Activated CD4-positive, alpha-beta T cell treated with anti-CD3 and anti-CD28 coated beads, Interleukin-10, Interleukin-2, amounts not matched to agents 100 ng/mL and 50 ng/mL, durations not matched to agents 16 hours and 8 hours (primary cell): ENCODE measurements at regions not wholly inside any gene's neighbourhood (a gene's known extent, or its start where the extent isn't known, plus 50 kb on each side); places are given as distances from the start of the nearest gene placed in this dataset.
"Not testable (repeated sequence)": the region's sequence is repeated elsewhere in the genome, so short reads cannot be mapped to it uniquely, and the experiment has no call there.

Experiments used
- DNase-seq: peaks from one replicate; pipeline ENCODE4 v3.0.0-alpha.2; 2020

- DNase-seq, result no peak
Measured at GRCh38 chr14:51351997-51352396, 112.0 kb downstream of the TMX1 start.

GRCh38 chr14:51353901-51354300, 113.9 kb downstream of the TMX1 start:
- no peak for DNase-seq

- no peak for DNase-seq
Measured at GRCh38 chr14:51354846-51355245, 114.8 kb downstream of the TMX1 start.

GRCh38 chr14:51356381-51356780, 116.3 kb downstream of the TMX1 start:
- no peak for DNase-seq

GRCh38 chr14:51357250-51357649, 117.2 kb downstream of the TMX1 start:
- DNase-seq, result no peak

GRCh38 chr14:51360592-51360991, 120.5 kb downstream of the TMX1 start:
- DNase-seq, result no peak

GRCh38 chr14:51365241-51365965, 125.4 kb downstream of the TMX1 start:
- no peak for DNase-seq

- not testable (repeated sequence) for DNase-seq
Measured at GRCh38 chr14:51366460-51366859, 126.4 kb downstream of the TMX1 start.

GRCh38 chr14:51366866-51367599, 127.0 kb downstream of the TMX1 start:
- DNase-seq, result not testable (repeated sequence)

GRCh38 chr14:51367600-51367931, 127.5 kb downstream of the TMX1 start:
- DNase-seq, result no peak

- DNase-seq, result no peak
Measured at GRCh38 chr14:51368721-51369163, 128.7 kb downstream of the TMX1 start.

- no peak for DNase-seq
Measured at GRCh38 chr14:51369814-51370213, 129.8 kb downstream of the TMX1 start.

- no peak for DNase-seq
Measured at GRCh38 chr14:51370758-51371386, 130.8 kb downstream of the TMX1 start.

GRCh38 chr14:51377186-51377585, 137.1 kb downstream of the TMX1 start:
- not testable (repeated sequence) for DNase-seq

GRCh38 chr14:51382506-51382905, 142.5 kb downstream of the TMX1 start:
- DNase-seq, result no peak

GRCh38 chr14:51386411-51386810, 146.4 kb downstream of the TMX1 start:
- no peak for DNase-seq

GRCh38 chr14:51386983-51387735, 147.1 kb downstream of the TMX1 start:
- no peak for DNase-seq

GRCh38 chr14:51392416-51392815, 152.4 kb downstream of the TMX1 start:
- DNase-seq, result no peak

GRCh38 chr14:51394384-51394783, 154.3 kb downstream of the TMX1 start:
- no peak for DNase-seq

- DNase-seq, result no peak
Measured at GRCh38 chr14:51394804-51395203, 154.8 kb downstream of the TMX1 start.

GRCh38 chr14:51395361-51395849, 155.4 kb downstream of the TMX1 start:
- no peak for DNase-seq

- no peak for DNase-seq
Measured at GRCh38 chr14:51396222-51396815, 156.3 kb downstream of the TMX1 start.

GRCh38 chr14:51398898-51399297, 158.9 kb downstream of the TMX1 start:
- DNase-seq, result no peak
